Central memory CD4-positive, alpha-beta T cell (primary cell): ENCODE measurements at regions not wholly inside any gene's neighbourhood (a gene's known extent, or its start where the extent isn't known, plus 50 kb on each side); places are given as distances from the start of the nearest gene placed in this dataset.

Source experiments
- DNase-seq: peaks from one replicate; pipeline ENCODE4 v3.0.0; 2022

DNA sequence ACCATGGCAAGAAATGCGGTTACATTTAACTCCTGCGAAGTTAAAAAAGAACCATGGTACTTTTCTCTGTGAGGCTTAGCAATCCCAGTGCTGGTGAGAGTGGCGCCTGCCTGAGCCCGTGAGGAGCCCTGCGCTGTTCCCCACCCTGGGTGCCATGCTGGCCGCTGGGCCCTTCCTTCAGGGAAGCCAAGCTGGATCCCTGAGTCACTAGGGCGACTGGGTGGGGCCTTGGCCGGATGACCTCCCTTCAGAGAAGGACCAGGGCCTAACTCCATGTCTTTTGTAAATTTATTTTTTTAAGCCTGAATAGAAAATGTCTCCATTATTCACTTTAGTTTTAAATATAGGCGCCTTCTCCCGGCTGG lies 209.1 kb downstream of the ERMARD start:
- DNase-seq: no peak

DNA sequence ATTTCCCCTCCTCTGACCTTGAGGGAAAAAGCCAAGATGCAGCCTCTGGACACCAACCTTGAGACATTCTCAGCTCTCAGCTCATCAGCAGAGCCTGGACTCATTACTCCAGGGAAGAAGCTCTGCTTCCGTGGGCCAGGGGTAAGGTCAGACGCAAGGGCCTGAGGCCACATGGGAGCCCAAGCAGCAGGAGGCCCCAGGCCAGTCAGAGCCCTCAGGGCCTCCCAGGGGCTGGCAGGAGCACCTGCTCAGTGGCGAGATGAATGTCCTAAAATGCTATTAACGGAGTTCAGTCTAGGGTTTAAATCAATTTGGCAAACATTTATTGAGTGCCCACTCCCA lies 208.6 kb downstream of the ERMARD start:
- no peak for DNase-seq

- peak; percentile 60 for DNase-seq
Observed at GRCh38 chr6:169959136-169960002, 207.9 kb downstream of the ERMARD start.

GRCh38 chr6:169958510-169958909 lies 207.1 kb downstream of the ERMARD start:
- DNase-seq: no peak

DNA sequence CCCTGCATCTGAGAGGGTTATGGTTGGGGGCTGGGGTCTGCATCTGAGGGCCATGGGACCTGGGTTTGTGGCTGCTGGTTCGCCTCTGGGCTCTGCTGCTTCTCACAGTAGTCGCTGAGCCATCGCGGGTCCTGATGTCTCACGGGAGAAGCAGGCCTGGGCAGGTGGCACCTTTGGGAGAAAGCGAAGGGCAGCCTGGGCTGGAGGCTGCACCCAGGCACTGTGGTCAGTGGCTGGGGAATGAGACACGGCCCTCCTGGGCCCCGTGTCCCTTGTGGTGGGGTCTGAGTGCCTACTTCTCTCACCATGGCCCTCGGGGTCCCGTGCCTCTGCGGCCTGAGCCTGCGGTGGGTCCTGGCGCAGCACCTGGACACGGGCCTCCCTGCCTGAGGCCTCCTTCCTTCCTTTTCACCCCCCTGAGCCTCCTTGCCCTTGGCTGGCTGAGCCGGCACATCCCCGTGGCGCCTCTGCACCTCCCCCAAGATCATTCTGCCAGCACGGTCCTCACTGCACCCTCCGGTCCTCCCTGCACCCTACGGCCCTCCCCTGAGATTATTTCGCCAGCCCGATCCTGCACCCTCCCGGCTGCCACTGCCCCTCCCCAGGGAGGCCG lies 206.0 kb downstream of the ERMARD start:
- no peak for DNase-seq

DNA sequence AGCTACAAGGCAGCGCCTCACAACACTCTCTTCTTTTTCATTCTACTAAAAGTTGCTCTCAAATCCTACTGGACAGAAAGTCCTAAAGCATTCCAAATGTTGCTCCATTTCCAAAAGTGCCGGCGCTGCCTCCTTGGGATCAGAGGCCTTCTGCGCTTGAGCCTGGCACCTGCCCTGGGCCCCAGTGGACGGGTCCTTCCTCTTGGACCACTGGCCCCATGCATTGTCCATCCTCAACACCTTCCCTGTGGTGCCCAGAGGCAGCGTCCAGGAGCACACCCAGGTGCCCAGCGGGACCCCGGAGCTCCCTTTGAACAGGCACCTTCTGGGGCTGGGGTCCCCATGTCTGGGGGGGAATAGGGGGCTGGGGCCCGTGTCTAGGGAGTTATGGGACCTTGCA lies 205.2 kb downstream of the ERMARD start:
- no peak for DNase-seq

- no peak for DNase-seq
Observed at GRCh38 chr6:169955731-169956437, 204.5 kb downstream of the ERMARD start.

DNA sequence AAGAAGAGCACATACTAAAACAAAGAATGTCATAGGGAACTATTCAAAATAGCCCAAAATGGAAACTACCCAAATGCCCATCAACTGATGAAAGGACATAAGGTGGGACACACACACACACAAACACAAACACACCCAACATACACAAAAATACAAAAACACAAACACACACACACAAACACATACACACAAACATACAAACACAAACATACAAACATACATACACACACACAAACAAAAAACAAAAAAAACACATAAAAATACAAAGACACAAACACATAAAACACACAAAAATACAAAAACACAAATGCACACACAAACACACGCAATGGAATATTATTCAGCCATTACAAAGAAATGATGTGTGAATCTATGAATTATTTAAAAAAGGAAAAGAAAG lies 203.6 kb downstream of the ERMARD start:
- DNase-seq: no peak

DNA sequence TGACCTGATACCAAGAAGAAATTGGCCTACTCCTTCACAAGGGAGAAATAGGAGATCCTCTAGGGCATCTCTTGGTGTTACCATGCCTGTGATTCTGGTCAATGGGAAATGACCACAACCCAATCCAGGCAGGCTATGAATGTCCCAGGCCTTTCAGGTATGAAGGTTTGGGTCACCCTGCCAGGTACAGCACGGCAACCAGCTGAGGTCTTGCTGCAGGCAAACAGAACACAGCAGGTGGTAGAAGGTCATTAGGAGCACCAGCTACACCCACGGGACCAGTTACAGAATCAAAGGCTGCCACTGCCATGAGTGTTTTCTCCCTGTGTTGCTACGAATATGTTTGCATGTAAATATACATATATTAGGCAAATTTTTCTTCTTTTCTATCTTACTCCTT lies 202.3 kb downstream of the ERMARD start:
- no peak for DNase-seq

DNA sequence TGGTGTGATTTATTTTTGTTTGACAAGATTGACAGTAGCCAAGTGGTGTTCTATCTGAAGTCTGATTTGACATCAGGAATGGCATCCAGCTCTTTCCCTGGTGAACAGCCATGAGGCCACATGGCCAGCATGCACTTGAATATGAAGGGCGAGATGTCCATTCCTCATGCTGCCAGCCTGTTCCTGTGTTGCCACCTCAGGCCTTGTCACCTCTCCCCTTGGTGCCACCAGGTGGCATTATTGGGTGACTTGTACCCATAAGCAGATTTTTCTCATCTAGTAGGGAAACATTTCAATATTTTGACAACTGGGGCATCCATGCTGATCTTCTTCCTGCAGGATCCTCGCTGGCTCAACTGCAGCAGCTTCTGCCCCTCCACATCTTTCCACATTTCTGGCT lies 199.1 kb downstream of the ERMARD start:
- no peak for DNase-seq

GRCh38 chr6:169949511-169950097 lies 198.2 kb downstream of the ERMARD start:
- no peak for DNase-seq

DNA sequence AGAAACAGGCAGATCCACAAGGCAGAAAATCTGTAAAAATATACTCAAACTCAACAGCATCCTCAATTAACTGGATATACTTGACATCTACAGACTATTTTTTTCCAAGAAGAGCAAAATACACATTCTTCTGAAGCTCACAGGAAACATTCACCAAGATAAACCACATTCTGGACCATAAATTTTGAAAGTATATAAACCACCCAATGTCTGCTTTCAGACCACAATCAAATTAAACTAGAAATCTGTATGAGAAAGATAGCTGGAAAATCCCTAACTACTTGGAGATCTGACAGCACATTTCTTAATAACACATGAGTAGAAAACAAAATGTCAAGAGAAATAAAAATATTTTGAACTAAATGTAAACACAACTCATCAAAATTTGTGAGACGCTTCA lies 195.5 kb downstream of the ERMARD start:
- DNase-seq: no peak

- no peak for DNase-seq
Observed at GRCh38 chr6:169945117-169945516, 193.7 kb downstream of the ERMARD start.

- DNase-seq: no peak
Observed at GRCh38 chr6:169944415-169944814, 193.0 kb downstream of the ERMARD start.

GRCh38 chr6:169944061-169944337 lies 192.6 kb downstream of the ERMARD start:
- DNase-seq: no peak

- DNase-seq: no peak
Observed at GRCh38 chr6:169943241-169944060, 192.0 kb downstream of the ERMARD start.

GRCh38 chr6:169942173-169942572 lies 190.8 kb downstream of the ERMARD start:
- DNase-seq: no peak

DNA sequence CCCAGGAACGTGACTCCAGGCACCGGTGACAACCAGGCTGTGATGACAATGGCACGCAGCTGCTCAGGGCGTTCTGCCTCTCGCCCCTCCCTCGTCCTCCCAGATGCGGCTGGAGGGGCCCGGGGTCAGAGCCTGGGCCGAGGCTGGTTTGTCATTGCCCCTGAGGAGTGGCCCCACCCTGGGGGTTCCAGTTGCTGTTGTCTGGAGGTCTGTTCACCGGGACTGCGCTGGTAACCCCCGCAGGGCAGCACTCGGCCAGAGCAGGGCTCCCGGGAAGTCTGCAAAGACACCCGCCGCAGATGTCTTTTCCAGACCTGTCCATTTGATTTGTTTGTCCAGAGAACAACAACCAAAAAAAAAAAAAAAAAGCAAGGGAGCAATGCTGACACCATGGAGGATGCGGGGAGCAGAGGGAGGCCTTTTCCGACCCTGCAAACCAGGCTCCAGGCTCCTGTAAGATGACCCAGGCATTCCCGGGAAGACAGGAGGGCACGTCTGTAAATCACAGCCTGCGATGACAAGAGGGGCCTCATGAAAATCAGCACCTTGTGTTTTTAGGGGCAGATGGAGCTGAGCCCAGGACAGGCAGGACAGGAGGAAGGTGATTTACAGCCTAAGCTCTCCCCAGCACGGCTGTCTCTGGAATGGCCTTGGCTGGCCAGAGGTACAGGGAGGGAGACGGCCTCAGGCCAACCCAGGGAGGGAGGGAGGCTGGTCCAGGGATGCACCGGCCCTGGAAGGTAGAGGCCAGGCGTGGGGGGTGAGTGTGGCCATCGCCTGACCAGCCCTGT lies 189.3 kb downstream of the ERMARD start:
- DNase-seq: no peak

- DNase-seq: no peak
Observed at GRCh38 chr6:169939554-169940164, 188.2 kb downstream of the ERMARD start.

DNA sequence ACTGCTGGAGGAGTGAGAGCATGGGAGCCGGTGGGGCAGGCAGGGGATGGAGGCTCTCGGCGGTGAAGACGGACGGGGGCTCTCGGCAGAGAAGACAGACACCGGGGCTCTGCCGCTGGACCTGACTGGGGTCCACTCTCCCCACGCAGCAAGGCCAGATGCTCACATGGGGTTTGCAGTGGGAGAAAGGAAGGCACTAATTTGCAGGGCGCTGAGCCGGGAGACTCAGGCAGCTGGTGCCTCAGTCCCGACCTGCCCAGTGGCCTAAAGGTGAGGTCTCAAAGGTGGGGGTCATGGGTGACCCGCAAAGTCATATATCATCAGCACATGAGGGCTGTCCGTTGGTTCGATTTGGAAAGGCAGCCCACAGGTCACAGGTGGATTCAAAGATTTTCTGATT lies 187.3 kb downstream of the ERMARD start:
- DNase-seq: no peak

DNA sequence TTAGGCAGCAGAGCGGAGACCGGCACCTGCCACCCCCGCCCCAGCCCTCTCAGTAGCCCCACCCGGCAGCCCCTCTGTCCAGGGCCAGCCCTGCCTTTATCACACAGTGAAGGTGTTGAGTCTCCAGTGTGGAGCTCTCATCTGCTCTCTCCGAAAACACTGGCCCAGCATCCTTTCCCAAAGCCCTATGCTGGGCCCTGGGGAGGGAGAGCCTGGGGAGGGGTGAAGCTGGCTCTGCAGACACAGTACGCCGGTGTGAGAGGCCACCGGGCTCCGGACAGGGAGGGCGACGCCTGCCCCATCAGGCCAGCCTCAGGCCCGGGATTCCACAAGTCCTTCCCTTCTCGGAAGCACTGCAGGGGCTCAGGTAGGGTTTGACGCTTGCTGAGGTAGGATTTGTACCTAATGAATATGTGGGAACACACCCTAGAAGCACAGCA lies 186.9 kb downstream of the ERMARD start:
- DNase-seq: no peak
